ENCODE measurements at regions not wholly inside any gene's neighbourhood (a gene's known extent, or its start where the extent isn't known, plus 50 kb on each side); places are given as distances from the start of the nearest gene placed in this dataset.

GRCh38 chr1:227378181-227378580 lies 59.9 kb upstream of the CDC42BPA start:
- TF ChIP-seq CTCF (conservative IDR thresholded peaks at IDR 0.05; ENCODE audit: low read depth, low read length) (no peak), EZH2phosphoT487 (IDR thresholded peaks at IDR 0.05; ENCODE audit: borderline replicate concordance, low read length) (no peak), EZH2 (IDR thresholded peaks at IDR 0.05; ENCODE audit: low read length, unreplicated experiment) (no peak)

Measured in PC-3 (cell line).